ENCODE measurements at regions not wholly inside any gene's neighbourhood (a gene's known extent, or its start where the extent isn't known, plus 50 kb on each side); places are given as distances from the start of the nearest gene placed in this dataset.

GRCh38 chr3:40992023-40992422, 207.3 kb upstream of the CTNNB1 start:
- TF ChIP-seq EZH2 (IDR thresholded peaks at IDR 0.05; ENCODE audit: insufficient read depth, poor library complexity, severe bottlenecking) = no peak
- TF ChIP-seq EZH2phosphoT487 (IDR thresholded peaks at IDR 0.05; ENCODE audit: insufficient read depth, low read depth) = no peak
